Gastrocnemius medialis (tissue), 4 donors: ENCODE measurements at regions not wholly inside any gene's neighbourhood (a gene's known extent, or its start where the extent isn't known, plus 50 kb on each side); places are given as distances from the start of the nearest gene placed in this dataset.

Experiments
- ATAC-seq, 2 donors: fragments of 150-250 bp; one replicate each; pipeline ENCODE4 v1.9.1; 2016
- DNase-seq, 2 donors: peaks; one replicate each; pipeline ENCODE4 v3.0.0-alpha.2; 2019
- H3K27ac ChIP-seq, 4 donors: fragments of 200-600 bp; sonication (generic); 1 replicate in 1 of 4; 2 replicates in 3 of 4; pipeline ENCODE4 v1.5.1; 2016 to 2018; ENCODE audit warnings: mild to moderate bottlenecking in 2 of 4, moderate library complexity in 1 of 4
- H3K27me3 ChIP-seq, 3 donors: fragments of 200-600 bp; sonication (generic) in 2 of 3; 1 replicate in 1 of 3; 2 replicates in 2 of 3; pipeline versions ENCODE4 v1.5.1 to v1.6.0; 2016 to 2019; ENCODE audit warnings: mild to moderate bottlenecking in 1 of 3, moderate library complexity in 1 of 3
- H3K36me3 ChIP-seq, 2 donors: fragments of 200-600 bp; sonication (generic) in 1 of 2; one replicate each; pipeline ENCODE4 v1.5.1; 2017 to 2018
- H3K4me1 ChIP-seq, 2 donors: fragments of 200-600 bp; sonication (generic) in 1 of 2; one replicate each; pipeline ENCODE4 v1.5.1; 2016 to 2017; ENCODE audit warnings: mild to moderate bottlenecking in 2 of 2
- H3K4me3 ChIP-seq, 4 donors: fragments of 200-600 bp; sonication (generic) in 3 of 4; 1 replicate in 1 of 4; 2 replicates in 3 of 4; pipeline ENCODE4 v1.5.1; 2016 to 2019; ENCODE audit warnings: mild to moderate bottlenecking in 2 of 4
- H3K9me3 ChIP-seq, 3 donors: fragments of 200-600 bp; sonication (generic) in 2 of 3; 1 replicate in 1 of 3; 2 replicates in 2 of 3; pipeline ENCODE4 v1.5.1; 2016 to 2019
- POLR2A ChIP-seq, 2 donors: fragments of 450-650 bp; IDR thresholded peaks; one replicate each; pipeline ENCODE4 v1.6.1; 2017; ENCODE audit warnings: antibody characterized with exemption in 2 of 2, mild to moderate bottlenecking in 2 of 2, moderate library complexity in 2 of 2
- in situ Hi-C, 4 donors: fragments of 200-750 bp; cut with MboI; loops; one replicate each; pipeline versions ENCODE4 v1.15.0 to v1.8.0; 2017; ENCODE audit warnings: low sequenced_read_pairs in 4 of 4
- intact Hi-C: fragments of 100-400 bp; cut with DNase I; formaldehyde crosslinking; loops from one replicate; pipeline ENCODE4 v1.15.1; 2023; ENCODE audit warnings: low total_unique reads
- TF ChIP-seq, protein P1 (sequence below), 5 experiments: fragments of 450-650 bp in 3 of 5; fragments of 200-600 bp in 2 of 5; sonication (generic) in 2 of 5; IDR thresholded peaks in 4 of 5; conservative IDR thresholded peaks in 1 of 5; 1 replicate in 4 of 5; 2 replicates in 1 of 5; pipeline ENCODE4 v1.5.1; 2016 to 2019; ENCODE audit warnings: antibody characterized with exemption in 5 of 5, mild to moderate bottlenecking in 3 of 5, moderate library complexity in 3 of 5

GRCh38 chr9:86508208-86508903, 154.1 kb upstream of the TUT7 start:
- no peak overlapping the region for H3K4me3 ChIP-seq
- TF ChIP-seq POLR2A (IDR thresholded peaks at IDR 0.05), result no peak
- TF ChIP-seq, protein P1, sequence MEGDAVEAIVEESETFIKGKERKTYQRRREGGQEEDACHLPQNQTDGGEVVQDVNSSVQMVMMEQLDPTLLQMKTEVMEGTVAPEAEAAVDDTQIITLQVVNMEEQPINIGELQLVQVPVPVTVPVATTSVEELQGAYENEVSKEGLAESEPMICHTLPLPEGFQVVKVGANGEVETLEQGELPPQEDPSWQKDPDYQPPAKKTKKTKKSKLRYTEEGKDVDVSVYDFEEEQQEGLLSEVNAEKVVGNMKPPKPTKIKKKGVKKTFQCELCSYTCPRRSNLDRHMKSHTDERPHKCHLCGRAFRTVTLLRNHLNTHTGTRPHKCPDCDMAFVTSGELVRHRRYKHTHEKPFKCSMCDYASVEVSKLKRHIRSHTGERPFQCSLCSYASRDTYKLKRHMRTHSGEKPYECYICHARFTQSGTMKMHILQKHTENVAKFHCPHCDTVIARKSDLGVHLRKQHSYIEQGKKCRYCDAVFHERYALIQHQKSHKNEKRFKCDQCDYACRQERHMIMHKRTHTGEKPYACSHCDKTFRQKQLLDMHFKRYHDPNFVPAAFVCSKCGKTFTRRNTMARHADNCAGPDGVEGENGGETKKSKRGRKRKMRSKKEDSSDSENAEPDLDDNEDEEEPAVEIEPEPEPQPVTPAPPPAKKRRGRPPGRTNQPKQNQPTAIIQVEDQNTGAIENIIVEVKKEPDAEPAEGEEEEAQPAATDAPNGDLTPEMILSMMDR (IDR thresholded peaks at IDR 0.05 in 4 of 5, conservative IDR thresholded peaks at IDR 0.05 in 1 of 5), result no peak
- in situ Hi-C loops, result no loop called here
- peak overlapping the region in 1 of 4 donors; percentile 35 for H3K27ac ChIP-seq
- no peaks in the 10 kb centered on the region for H3K36me3 ChIP-seq
- no peaks in the 10 kb centered on the region for H3K9me3 ChIP-seq
- DNase-seq (no peak), ATAC-seq (no peak)
- no peaks in the 10 kb centered on the region for H3K4me1 ChIP-seq
- intact Hi-C loops, result loop anchor here (10.0 kb wide), 1 partner anchor 286 kb away; no protein-coding TSS in a partner anchor
- no peaks in the 10 kb centered on the region for H3K27me3 ChIP-seq

- DNase-seq, result peak in 1 of 2 donors; percentile 17
- no peak for TF ChIP-seq POLR2A (IDR thresholded peaks at IDR 0.05)
- TF ChIP-seq, protein P1 (IDR thresholded peaks at IDR 0.05 in 4 of 5, conservative IDR thresholded peaks at IDR 0.05 in 1 of 5), result no peak
- intact Hi-C loops, result loop anchor here (10.0 kb wide), 1 partner anchor 288 kb away; no protein-coding TSS in a partner anchor
- Histone ChIP-seq H3K27ac (peak overlapping the region in 2 of 4 donors; percentile 8 to 35), H3K36me3 (no peaks in the 10 kb centered on the region), H3K4me1 (no peaks in the 10 kb centered on the region), H3K9me3 (no peaks in the 10 kb centered on the region), H3K27me3 (no peaks in the 10 kb centered on the region), H3K4me3 (no peak overlapping the region)
- peak; percentile 55 to 72 for ATAC-seq
- in situ Hi-C loops, result no loop called here
These were observed 153.0 kb upstream of the TUT7 start for GRCh38 chr9:86507212-86507630.

DNA sequence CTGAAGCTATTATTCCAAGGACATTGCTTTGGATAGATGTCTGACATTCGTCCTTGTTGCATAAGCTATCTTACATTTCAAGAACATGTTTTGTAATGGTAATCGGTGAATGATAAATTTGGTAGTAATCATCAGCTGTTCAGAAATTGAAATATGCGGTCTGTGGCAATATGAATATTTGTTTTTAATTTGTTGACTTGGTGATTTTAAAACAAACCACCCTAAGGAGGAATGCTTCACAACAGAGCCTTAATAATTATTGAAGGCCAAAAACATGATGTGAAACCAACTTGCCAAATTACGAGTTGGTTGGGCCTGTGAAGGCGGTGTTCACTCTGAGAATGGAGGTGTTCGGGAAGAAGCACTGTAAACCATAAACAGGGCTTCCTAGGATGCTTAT, 149.7 kb upstream of the TUT7 start:
- no peak overlapping the region for H3K27ac ChIP-seq
- intact Hi-C loops, result loop anchor here (10.0 kb wide), 1 partner anchor 291 kb away; no protein-coding TSS in a partner anchor
- no peaks in the 10 kb centered on the region for H3K9me3 ChIP-seq
- DNase-seq, result no peak
- no peaks in the 10 kb centered on the region for H3K4me1 ChIP-seq
- H3K27me3 ChIP-seq, result no peaks in the 10 kb centered on the region
- no peak overlapping the region for H3K4me3 ChIP-seq
- TF ChIP-seq, protein P1 (IDR thresholded peaks at IDR 0.05 in 4 of 5, conservative IDR thresholded peaks at IDR 0.05 in 1 of 5), result no peak
- no peak for TF ChIP-seq POLR2A (IDR thresholded peaks at IDR 0.05)
- no peaks in the 10 kb centered on the region for H3K36me3 ChIP-seq
- ATAC-seq, result no peak
- in situ Hi-C loops, result no loop called here

DNA sequence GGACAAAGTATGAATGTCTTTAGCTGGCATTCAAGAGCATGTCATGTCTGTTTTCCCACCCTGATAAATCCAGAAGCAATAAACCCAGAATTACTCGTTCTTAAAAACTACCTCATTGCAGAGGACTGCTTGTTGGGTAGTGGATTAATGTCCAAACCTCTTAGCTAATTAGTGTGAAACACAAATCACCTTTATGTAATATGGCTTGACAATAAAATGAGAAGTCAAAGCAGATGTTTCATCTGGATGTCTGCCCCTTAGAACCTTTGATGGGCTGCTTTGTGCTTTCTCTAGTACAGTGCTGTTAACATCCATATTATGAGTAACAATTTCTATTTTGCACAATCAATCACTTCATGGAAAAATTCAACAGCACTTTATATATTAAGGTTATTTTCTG, 149.1 kb upstream of the TUT7 start:
- no peak for TF ChIP-seq POLR2A (IDR thresholded peaks at IDR 0.05)
- TF ChIP-seq, protein P1 (IDR thresholded peaks at IDR 0.05 in 4 of 5, conservative IDR thresholded peaks at IDR 0.05 in 1 of 5), result no peak
- intact Hi-C loops, result loop anchor here (10.0 kb wide), 1 partner anchor 291 kb away; no protein-coding TSS in a partner anchor
- no peak for DNase-seq

More for the DNA sequence above, 149.1 kb upstream of the TUT7 start:
- no peak overlapping the region for H3K4me3 ChIP-seq
- ATAC-seq, result no peak
- in situ Hi-C loops, result no loop called here
- H3K36me3 ChIP-seq, result no peaks in the 10 kb centered on the region
- H3K9me3 ChIP-seq, result no peaks in the 10 kb centered on the region
- H3K27me3 ChIP-seq, result no peaks in the 10 kb centered on the region
- H3K27ac ChIP-seq, result no peak overlapping the region
- no peaks in the 10 kb centered on the region for H3K4me1 ChIP-seq
